Loucy (cell line): ENCODE measurements at regions not wholly inside any gene's neighbourhood (a gene's known extent, or its start where the extent isn't known, plus 50 kb on each side); places are given as distances from the start of the nearest gene placed in this dataset.

Experiments
- CTCF ChIP-seq: fragments of 200-600 bp; sonication (generic); conservative IDR thresholded peaks from 2 replicates; pipeline ENCODE4 v1.5.1; 2014; ENCODE audit warnings: mild to moderate bottlenecking, antibody characterized with exemption, low read length
- EZH2phosphoT487 ChIP-seq: fragments of 200-600 bp; IDR thresholded peaks from 2 replicates; pipeline ENCODE4 v1.6.1; 2018; ENCODE audit warnings: antibody characterized with exemption, mild to moderate bottlenecking, moderate library complexity, borderline replicate concordance

- no peak for TF ChIP-seq CTCF
- no peak for TF ChIP-seq EZH2phosphoT487
Observed at GRCh38 chr6:119686240-119686639, 336.7 kb upstream of the MAN1A1 start.
